GM19467 (cell line): ENCODE measurements at regions not wholly inside any gene's neighbourhood (a gene's known extent, or its start where the extent isn't known, plus 50 kb on each side); places are given as distances from the start of the nearest gene placed in this dataset.
"Not testable (repeated sequence)": the region's sequence is repeated elsewhere in the genome, so short reads cannot be mapped to it uniquely, and the experiment has no call there.

ENCODE experiments used
- ATAC-seq: cut with Tn5 transposase; IDR thresholded peaks from one replicate; pipeline ENCODE4 v1.9.1; 2021; ENCODE audit warnings: mild to moderate bottlenecking, moderate library complexity; ENCODE audit not compliant: unreplicated experiment

DNA sequence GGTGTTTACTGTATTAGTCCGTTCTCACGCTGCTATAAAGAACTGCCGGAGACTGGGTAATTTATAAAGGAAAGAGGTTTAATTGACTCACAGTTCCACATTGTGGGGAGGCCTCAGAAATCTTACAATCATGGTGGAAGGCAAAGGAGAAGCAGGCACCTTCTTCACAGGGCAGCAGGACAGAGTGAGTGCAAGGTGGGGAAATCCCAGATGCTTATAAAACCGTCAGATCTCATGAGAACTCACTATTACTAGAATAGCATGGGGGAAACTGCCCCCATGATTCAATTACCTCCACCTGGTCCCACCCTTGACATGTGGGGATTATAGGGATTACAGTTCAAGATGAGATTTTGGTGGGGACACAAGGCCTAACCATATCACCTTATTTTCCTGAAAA, 60.1 kb upstream of the IFNGR1 start:
- not testable (repeated sequence) for ATAC-seq

DNA sequence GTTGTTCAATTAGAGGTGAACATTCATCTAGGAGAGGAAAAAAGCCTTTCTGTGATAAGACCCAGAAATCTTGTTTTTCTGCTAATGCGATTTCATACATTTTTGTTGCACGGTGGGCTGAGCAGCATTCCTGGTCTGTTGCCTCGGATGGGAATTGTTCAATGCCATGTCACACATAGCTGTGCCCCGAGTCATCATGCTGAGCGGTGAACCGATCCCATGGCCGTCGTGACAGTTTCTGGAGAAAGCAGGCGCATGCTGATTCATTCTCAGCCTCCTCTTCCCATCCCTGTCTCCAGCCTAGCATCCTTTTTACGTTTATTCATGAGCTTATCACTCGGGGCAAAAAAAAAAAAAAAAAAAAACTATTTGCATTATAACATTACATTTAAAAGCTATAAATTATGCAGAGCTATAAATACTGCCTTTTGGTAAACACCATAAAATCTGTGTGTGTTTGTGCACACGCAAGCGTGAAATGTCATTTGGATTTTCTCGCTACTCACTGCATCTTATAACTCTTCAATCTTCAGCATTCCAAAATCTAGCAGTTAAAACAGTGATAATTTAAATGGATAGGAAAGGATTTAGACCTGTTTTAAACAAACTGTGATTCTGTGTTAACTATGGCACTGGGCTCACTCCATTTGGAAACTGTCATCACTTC, 58.9 kb upstream of the IFNGR1 start:
- ATAC-seq = no peak

DNA sequence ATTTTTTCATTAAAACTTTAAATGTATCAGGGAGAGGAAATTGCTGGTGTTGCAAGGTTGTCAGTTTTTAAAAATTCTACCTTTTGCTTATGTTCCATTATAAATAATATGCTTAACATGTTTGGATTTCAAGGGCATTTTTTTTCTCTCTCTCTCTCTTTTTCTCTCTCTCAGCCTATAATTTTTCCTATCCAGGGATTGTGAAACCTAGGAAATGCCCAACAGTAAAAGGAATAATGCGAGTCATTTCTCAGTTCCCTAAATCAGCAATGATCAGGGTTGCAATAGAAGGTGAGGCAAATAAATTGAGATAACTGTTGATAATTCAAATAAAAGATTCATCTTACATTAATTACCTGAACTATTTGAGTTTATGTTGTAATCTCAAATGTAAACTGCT, 53.2 kb upstream of the IFNGR1 start:
- ATAC-seq = no peak

DNA sequence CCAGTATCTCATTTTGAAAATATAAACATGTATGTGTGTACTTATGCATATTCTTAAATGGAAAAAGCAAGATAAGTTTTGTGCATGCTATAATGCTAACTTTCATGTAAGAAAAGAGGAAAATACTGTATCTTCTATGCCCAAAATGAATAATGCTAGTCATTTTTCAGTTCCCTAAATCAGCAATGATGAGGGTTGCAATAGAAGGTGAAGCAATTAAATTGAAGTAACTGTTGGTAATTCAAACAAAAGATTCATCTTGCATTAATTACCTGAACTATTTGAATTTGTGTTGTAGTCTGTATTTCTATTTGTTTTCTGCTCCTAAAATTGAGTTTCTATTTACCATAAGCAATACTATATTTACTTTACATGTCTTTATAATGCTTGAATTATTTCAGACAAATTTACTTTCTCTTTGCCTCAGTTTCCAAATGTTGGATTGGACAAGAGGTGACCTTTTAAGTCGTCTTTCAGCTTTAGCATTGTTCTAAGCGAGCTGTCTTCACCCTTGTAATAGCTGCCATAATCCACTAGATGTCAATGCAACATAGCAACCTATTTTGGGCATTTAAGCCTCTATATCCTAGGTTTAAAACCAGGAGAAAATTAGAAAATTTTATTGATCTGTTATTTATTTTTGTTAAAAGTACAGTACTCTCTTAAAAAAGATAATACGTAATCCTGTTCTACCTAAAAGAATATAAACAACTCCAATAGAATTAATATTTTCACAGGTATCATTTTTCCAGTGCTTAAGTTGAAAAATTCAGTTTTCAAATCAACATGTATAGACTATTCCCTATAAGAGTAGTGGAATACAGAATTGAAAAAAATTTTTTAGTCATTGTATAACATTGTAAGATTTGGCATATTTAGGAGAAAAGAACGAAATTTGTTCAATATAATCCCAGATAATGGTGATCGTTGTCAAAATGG, 52.3 kb upstream of the IFNGR1 start:
- no peak for ATAC-seq

DNA sequence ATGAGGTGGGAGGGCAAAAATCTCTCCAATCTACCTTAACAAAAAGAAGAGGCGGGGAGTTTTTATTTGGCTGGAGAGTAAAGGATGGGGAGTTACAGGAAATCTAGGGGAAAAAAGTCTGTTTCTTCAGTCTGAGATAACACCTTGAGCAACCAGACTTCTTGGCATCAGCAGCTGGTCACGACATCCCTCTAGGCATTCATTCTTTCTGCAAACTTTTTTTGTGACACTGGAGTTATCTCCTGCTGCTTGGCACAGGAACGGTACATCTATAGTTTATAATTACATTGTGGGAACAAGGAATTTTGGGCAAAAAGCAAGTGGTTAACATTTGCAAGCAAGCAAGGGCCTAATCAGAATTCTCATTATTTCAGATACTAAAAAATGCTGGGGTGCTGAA, 50.6 kb upstream of the IFNGR1 start:
- no peak for ATAC-seq

DNA sequence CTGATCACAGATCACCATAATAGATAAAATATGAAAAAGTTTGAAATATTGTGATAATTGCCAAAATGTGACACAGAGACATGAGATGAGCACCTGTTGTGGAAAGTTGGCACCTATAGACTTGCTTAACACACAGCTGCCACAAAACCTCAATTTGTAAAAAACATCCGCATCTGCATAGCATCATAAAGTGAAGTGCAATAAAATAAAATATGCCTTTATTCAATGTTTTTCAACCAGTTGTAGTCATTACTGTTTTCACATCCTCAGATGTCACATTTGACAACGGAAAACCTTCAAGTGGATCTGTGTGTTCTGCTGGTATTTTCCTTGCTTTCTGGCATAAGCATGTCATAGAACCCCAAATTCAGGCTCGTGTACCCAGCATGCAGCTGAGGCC, 50.2 kb upstream of the IFNGR1 start:
- ATAC-seq = no peak
